Limb (tissue), 2 donors: ENCODE measurements at regions not wholly inside any gene's neighbourhood (a gene's known extent, or its start where the extent isn't known, plus 50 kb on each side); places are given as distances from the start of the nearest gene placed in this dataset.
"Not testable (repeated sequence)": the region's sequence is repeated elsewhere in the genome, so short reads cannot be mapped to it uniquely, and the experiment has no call there.

Source experiments
- DNase-seq, 2 donors: peaks; one replicate each; pipeline ENCODE4 v3.0.0-alpha.2; 2016; ENCODE audit errors: extremely low spot score in 2 of 2

DNA sequence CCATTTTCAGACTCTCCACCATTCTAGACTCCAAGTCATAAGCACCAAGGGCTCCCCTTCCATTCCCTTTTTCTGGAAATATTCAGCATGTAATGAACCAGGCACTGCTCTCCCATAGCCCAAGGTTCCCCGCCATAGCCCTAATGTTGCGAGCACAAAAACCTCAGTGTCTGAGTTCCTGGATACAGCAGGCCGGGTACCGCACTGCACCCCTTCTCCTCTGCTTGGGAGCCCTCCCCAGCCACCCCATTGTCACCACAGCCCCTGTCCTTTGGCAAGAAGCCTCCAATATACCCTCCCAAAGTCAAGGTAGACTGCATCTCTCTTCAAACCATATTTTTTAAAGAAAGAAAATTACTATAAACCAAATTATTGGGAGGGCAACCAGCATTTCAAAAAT, 1341.1 kb downstream of the BRD1 start:
- DNase-seq: no peak

- DNase-seq: no peak
These were observed 1341.5 kb downstream of the BRD1 start for GRCh38 chr22:48486134-48486532.

- no peak for DNase-seq
These were observed 1342.2 kb downstream of the BRD1 start for GRCh38 chr22:48485149-48486133.

DNA sequence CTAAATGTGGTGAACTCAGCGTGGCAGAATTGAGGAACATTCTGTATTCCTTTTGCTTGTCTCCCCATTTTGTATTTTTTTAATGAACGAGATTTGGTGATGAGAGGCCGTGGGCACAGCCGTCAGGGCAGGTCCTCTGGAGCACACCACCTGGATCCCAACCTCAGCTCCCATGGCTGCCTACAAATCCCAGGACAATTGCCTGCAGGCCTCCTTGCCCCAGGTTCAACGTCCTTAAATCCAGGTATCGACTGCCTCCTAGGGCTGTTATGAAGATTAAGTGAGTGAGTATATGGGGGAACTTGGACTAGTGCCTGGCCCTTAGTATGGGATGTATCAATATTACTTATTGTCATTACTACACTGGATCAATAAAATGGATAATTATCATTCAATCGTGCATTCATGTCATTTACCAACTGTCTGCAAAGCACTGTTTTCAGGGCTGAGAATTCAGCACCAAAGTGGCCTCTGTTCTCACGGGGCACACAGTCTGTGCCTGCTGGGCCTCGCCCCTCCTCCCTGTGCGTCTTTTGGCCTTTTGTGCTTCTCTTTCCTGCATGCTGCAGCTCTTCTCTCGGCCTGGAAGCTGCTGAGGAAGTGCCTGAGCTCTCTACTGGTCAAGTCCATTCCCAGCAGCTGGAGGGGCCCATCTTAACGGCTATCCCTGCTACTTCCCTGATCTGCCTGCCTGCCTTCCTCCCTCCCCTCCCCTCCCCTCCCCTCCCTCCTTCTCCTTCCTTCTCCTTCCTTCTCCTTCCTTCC, 1343.7 kb downstream of the BRD1 start:
- DNase-seq: no peak

- no peak for DNase-seq
These were observed 1344.9 kb downstream of the BRD1 start for GRCh38 chr22:48482771-48483170.

GRCh38 chr22:48482198-48482597, 1345.5 kb downstream of the BRD1 start:
- not testable (repeated sequence) for DNase-seq

DNA sequence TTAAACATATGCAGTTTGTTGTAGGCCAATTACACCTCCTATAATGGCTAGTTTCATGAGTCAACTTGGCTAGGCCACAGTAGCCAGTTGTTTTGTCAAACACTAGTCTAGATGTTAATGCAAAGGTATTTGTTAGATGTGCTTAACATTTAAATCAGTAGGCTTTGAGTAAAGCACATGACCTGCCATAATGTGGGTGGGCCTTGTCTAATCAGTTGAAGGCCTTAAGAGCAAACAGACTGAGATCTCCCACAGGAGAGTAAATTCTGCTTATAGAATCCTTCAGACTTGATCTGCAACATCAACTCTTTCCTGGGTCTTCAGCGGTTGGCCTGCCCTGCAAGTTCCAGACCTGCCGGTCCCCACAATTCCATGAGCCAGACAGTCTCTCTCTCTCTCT, 1345.9 kb downstream of the BRD1 start:
- no peak for DNase-seq

DNA sequence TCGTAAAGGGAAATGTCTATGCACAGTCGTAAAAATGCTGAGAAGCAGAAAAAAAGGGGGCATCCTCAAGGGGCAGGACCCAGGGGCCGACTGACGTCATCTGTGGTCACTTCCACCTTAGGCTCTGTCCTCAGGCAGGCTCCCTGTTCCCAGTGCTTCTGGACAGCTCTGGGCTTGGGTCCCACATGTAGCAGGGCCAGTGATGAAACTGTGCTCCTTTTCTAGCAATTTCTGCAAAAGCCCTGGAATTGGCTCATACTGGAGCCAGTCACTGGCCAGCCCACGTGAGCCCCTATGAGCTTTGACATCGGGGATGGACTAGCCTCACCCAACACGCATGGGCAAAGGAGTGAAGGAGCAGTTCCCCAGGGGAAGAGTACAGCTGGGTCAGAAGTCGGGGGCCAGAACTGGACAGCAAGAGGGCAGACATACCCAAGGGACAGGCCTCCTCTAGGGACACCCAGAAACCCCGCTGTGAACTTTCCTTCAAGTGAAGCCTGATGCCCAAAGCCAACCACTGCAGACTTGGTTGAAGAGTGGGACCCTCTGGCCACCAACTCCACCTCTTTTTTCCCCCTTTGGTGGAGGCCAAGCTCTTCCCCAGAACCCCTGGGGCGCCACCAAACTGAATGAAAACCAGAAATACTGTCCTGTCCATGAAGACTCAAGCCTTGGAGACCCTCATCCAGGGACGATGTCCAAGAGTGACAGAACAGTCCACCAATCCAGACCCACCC, 1349.0 kb downstream of the BRD1 start:
- no peak for DNase-seq

DNA sequence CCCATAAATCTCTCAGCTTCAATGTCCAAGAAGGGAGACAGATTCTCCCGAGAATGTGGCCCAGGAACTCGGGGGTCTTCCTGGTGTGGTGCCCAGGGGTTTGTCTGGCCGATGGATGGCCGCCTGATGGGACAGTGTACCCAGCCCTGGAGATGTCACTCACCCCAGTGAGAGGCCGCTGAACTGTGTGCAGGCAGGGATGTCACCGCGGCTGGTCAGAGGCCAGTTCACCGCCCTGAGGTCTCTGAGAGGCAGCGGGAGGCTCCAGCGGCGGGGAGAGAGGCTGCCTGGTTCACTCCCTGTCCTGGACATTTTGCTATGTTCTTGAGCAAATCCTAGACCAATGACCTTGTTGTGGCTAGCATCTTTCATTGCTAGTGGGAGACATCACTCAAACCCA, 1349.5 kb downstream of the BRD1 start:
- DNase-seq: no peak

- no peak for DNase-seq
These were observed 1350.5 kb downstream of the BRD1 start for GRCh38 chr22:48477031-48477721.

- no peak for DNase-seq
These were observed 1351.1 kb downstream of the BRD1 start for GRCh38 chr22:48476577-48476976.

DNA sequence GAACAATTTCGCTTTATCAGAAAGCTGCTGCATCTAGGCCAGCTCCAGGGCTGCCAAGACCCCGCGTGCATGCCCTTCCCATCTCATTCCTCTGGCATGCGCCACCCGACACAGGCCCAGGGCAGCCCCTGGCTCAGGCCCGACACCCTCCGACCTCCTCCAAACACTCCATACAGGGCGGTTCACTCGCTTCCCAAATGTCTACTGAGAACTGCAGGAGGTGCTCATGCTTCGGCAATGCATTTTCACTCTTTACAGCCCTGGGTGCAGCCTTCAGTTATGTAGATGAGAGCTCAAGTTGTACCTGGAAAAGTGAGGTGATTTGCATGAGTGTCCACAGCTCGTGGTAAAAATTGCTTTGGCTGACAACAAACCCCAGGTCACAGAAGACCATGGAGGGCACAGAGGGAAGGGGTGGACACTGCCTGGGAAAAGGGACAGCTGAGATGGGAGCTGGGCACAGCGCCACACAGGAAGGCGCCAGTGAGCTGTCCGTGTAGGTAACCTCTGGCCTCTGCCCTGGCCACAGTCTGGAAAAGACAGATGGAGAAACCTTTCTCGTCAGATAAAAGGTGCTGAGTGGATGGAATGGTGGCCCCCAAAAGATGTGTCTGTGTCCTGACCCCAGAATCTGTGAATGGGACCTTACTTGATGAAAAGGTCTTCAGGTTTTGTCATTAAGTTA, 1351.9 kb downstream of the BRD1 start:
- DNase-seq: no peak

GRCh38 chr22:48474881-48475280, 1352.8 kb downstream of the BRD1 start:
- no peak for DNase-seq

DNA sequence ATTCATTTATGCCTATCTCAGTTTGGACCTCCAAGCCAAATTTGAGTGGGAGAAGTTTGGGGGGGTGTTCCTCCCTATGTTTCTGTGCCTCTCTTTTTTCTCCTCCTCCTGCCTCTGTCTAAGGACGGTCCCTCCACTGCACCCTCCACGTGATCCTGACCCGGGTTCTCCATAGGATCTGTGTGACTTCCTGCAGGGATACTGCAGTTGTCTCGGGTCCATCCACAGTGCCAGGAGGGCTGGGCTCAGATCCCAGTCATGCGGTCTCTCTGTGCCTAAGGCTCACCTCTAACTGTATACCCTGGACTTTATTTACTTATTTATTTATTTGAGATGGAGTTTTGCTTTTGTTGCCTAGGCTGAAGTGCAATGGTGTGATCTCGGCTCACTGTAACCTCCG, 1354.5 kb downstream of the BRD1 start:
- DNase-seq: no peak

GRCh38 chr22:48464246-48464645, 1363.4 kb downstream of the BRD1 start:
- DNase-seq: no peak

GRCh38 chr22:48459859-48460823, 1367.5 kb downstream of the BRD1 start:
- DNase-seq: no peak

DNA sequence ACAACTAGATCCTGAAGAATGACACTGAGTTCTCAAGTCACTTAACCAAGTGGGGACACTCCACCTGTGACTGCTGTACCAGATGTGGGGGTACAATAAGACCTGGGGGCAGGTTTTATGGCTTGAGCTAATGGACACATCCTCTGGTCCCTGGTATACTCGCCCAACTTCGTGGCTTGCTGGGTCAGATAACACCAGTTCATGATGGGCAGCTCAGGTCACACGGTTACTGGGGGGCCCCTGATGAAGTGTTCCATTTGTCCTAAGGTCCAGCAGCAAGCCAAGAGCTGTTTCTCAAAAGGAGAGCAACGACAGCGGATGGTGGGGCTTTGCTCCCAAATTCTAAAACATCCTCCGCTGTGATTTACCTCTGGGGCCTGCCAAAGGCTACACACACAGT, 1368.4 kb downstream of the BRD1 start:
- no peak for DNase-seq

DNA sequence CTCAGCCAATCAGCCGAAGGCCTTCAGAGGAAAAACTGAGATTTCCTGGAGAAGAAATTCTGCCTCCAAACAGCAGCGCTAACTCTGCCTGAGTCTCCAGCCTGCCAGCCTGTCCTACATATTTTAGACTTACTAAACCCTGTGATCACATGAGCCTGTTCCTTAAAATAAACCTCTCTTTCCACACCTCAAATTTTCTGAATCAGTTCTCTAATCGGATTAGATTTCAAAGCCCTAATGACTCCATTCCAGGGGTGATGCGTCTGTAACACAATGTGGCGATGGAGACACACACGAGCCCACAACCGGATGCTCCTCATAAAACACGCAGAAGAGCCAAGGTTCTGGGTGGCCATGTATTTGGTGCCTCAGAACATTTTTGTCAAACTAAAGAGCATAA, 1371.2 kb downstream of the BRD1 start:
- DNase-seq: no peak

DNA sequence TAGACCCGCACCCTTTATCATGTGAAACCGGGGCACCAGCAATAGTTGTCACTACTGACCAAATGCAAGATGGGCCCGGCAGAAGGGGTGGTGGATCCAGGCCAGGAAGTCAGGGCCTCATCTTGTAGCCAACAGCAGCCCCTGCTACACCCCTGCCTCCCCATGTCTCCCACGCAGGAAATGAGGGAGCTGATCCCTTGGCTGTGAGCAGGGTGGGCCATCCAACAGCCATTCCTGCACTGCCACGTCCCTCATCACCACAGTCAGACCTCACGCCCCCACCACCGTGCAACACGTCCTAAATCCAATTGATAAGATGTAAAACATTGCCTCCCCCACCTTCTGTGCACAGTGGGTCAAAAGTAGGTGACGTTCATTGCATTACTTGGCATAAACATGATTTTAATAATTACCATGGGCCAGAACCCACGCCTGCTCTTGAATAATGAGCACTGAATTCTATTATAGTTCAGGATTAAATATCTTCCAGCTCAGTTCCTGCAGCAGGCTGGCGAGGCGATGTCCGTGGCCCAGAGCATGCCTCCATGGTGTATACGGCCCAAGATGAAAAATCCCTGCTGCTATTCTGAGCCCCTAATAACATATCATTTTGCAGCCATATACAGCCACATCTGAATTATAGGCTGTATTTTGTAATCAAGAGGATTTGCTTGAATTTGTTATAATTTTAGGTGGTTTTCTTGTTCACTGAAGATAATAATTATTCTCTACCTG, 1373.8 kb downstream of the BRD1 start:
- DNase-seq: no peak
